Hepatocyte (in vitro differentiated cells): ENCODE measurements at regions not wholly inside any gene's neighbourhood (a gene's known extent, or its start where the extent isn't known, plus 50 kb on each side); places are given as distances from the start of the nearest gene placed in this dataset.

Source experiments
- DNase-seq: peaks from one replicate; pipeline ENCODE4 v3.0.0-alpha.2; 2016; ENCODE audit warnings: low spot score
- H2AFZ ChIP-seq: fragments of 200-600 bp; sonication (generic); 2 replicates; pipeline ENCODE4 v1.6.0; 2016; ENCODE audit warnings: antibody characterized with exemption, mild to moderate bottlenecking
- H3K27ac ChIP-seq: fragments of 200-600 bp; sonication (generic); 2 replicates; pipeline ENCODE4 v1.5.1; 2016; ENCODE audit warnings: mild to moderate bottlenecking
- H3K27me3 ChIP-seq: fragments of 200-600 bp; sonication (generic); 2 replicates; pipeline ENCODE4 v1.6.1; 2016
- H3K36me3 ChIP-seq: fragments of 200-600 bp; sonication (generic); replicated peaks from 2 replicates; pipeline ENCODE4 v1.5.1; 2016; ENCODE audit warnings: low read depth; ENCODE audit not compliant: insufficient read depth
- H3K4me1 ChIP-seq: fragments of 200-600 bp; sonication (generic); 2 replicates; pipeline ENCODE4 v1.5.1; 2016; ENCODE audit warnings: mild to moderate bottlenecking, moderate library complexity; ENCODE audit not compliant: insufficient read depth
- H3K4me2 ChIP-seq: fragments of 200-600 bp; sonication (generic); 2 replicates; pipeline ENCODE4 v1.6.0; 2016
- H3K4me3 ChIP-seq: fragments of 200-600 bp; sonication (generic); 2 replicates; pipeline ENCODE4 v1.5.1; 2016; ENCODE audit warnings: mild to moderate bottlenecking
- H3K79me2 ChIP-seq: fragments of 200-600 bp; sonication (generic); 2 replicates; pipeline ENCODE4 v1.6.0; 2017; ENCODE audit warnings: mild to moderate bottlenecking
- H3K9me2 ChIP-seq: fragments of 200-600 bp; sonication (generic); replicated peaks from 2 replicates; pipeline ENCODE4 v1.6.0; 2017; ENCODE audit warnings: mild to moderate bottlenecking; ENCODE audit not compliant: insufficient read depth
- H3K9me3 ChIP-seq: fragments of 200-600 bp; sonication (generic); 2 replicates; pipeline ENCODE4 v1.5.1; 2016; ENCODE audit warnings: low read depth, mild to moderate bottlenecking
- H4K20me1 ChIP-seq: fragments of 200-600 bp; sonication (generic); 2 replicates; pipeline ENCODE4 v1.6.0; 2016; ENCODE audit warnings: mild to moderate bottlenecking; ENCODE audit not compliant: insufficient read depth, poor library complexity, severe bottlenecking
- CTCF ChIP-seq: fragments of 200-600 bp; sonication (generic); IDR thresholded peaks from 2 replicates; pipeline ENCODE4 v1.5.1; 2016; ENCODE audit warnings: antibody characterized with exemption, mild to moderate bottlenecking; ENCODE audit not compliant: poor library complexity
- EZH2 ChIP-seq: fragments of 200-600 bp; sonication (generic); IDR thresholded peaks from 2 replicates; pipeline ENCODE4 v1.6.1; 2016; ENCODE audit warnings: antibody characterized with exemption, mild to moderate bottlenecking, borderline replicate concordance
- EZH2phosphoT487 ChIP-seq: fragments of 200-600 bp; sonication (generic); IDR thresholded peaks from one replicate; pipeline ENCODE4 v1.6.1; 2018; ENCODE audit warnings: antibody characterized with exemption, mild to moderate bottlenecking, low read depth, moderate library complexity; ENCODE audit not compliant: unreplicated experiment, severe bottlenecking
- WGBS: methylation state at CpG from one replicate; pipeline ENCODE4 v1.1.6; 2016; ENCODE audit warnings: low lambda C conversion rate; ENCODE audit errors: missing lambda C conversion rate; 5-methylcytosine and 5-hydroxymethylcytosine counted together

GRCh38 chr9:776086-776485, 65.4 kb upstream of the DMRT1 start:
- H3K27me3 ChIP-seq: no peaks in the 10 kb centered on the region
- no peaks in the 10 kb centered on the region for H3K9me2 ChIP-seq
- no peaks in the 10 kb centered on the region for H4K20me1 ChIP-seq
- H3K36me3 ChIP-seq: no peaks in the 10 kb centered on the region
- no peak overlapping the region for H2AFZ ChIP-seq
- H3K4me1 ChIP-seq: no peaks in the 10 kb centered on the region
- no peak for DNase-seq
- WGBS: 98% methylated on average over 2 of the region's 2 CpGs
- no peaks in the 10 kb centered on the region for H3K79me2 ChIP-seq
- no peak overlapping the region for H3K4me2 ChIP-seq
- no peaks in the 10 kb centered on the region for H3K9me3 ChIP-seq
- H3K27ac ChIP-seq: no peak overlapping the region
- no peak overlapping the region for H3K4me3 ChIP-seq
- TF ChIP-seq EZH2 (no peak), EZH2phosphoT487 (no peak), CTCF (no peak)

- H3K27ac ChIP-seq: no peak overlapping the region
- no peak for DNase-seq
- no peak overlapping the region for H3K4me3 ChIP-seq
- TF ChIP-seq CTCF: no peak
- no peak for TF ChIP-seq EZH2phosphoT487
- no peak for TF ChIP-seq EZH2
- H3K4me1 ChIP-seq: no peaks in the 10 kb centered on the region
- no peaks in the 10 kb centered on the region for H3K27me3 ChIP-seq
- H3K4me2 ChIP-seq: no peak overlapping the region
- no peaks in the 10 kb centered on the region for H4K20me1 ChIP-seq
- H3K9me2 ChIP-seq: no peaks in the 10 kb centered on the region
- H3K36me3 ChIP-seq: no peaks in the 10 kb centered on the region
- H3K79me2 ChIP-seq: no peaks in the 10 kb centered on the region
- H2AFZ ChIP-seq: no peak overlapping the region
- no peaks in the 10 kb centered on the region for H3K9me3 ChIP-seq
Observed at GRCh38 chr9:777978-778377, 63.5 kb upstream of the DMRT1 start.

GRCh38 chr9:784202-784601, 57.3 kb upstream of the DMRT1 start:
- H3K9me2 ChIP-seq: no peaks in the 10 kb centered on the region
- no peaks in the 10 kb centered on the region for H3K36me3 ChIP-seq
- no peaks in the 10 kb centered on the region for H3K4me1 ChIP-seq
- no peak for DNase-seq
- WGBS: 47% methylated on average over 1 of the region's 1 CpG
- no peaks in the 10 kb centered on the region for H4K20me1 ChIP-seq
- no peak overlapping the region for H3K4me3 ChIP-seq
- no peaks in the 10 kb centered on the region for H3K9me3 ChIP-seq
- no peak overlapping the region for H2AFZ ChIP-seq
- H3K4me2 ChIP-seq: no peak overlapping the region
- no peak overlapping the region for H3K27ac ChIP-seq
- H3K79me2 ChIP-seq: no peaks in the 10 kb centered on the region
- TF ChIP-seq EZH2phosphoT487 (no peak), EZH2 (no peak), CTCF (no peak)
- H3K27me3 ChIP-seq: no peaks in the 10 kb centered on the region

GRCh38 chr9:784916-785315, 56.6 kb upstream of the DMRT1 start:
- no peak for DNase-seq
- Histone ChIP-seq H3K36me3 (no peaks in the 10 kb centered on the region), H3K4me2 (no peak overlapping the region), H3K79me2 (no peaks in the 10 kb centered on the region), H4K20me1 (no peaks in the 10 kb centered on the region), H3K4me3 (no peak overlapping the region), H3K4me1 (no peaks in the 10 kb centered on the region), H3K27me3 (no peaks in the 10 kb centered on the region), H2AFZ (no peak overlapping the region), H3K9me3 (no peaks in the 10 kb centered on the region), H3K9me2 (no peaks in the 10 kb centered on the region), H3K27ac (no peak overlapping the region)
- TF ChIP-seq CTCF (no peak), EZH2 (no peak), EZH2phosphoT487 (no peak)
- WGBS: 73% methylated on average over 2 of the region's 2 CpGs
